GM12878 (cell line): ENCODE measurements at regions not wholly inside any gene's neighbourhood (a gene's known extent, or its start where the extent isn't known, plus 50 kb on each side); places are given as distances from the start of the nearest gene placed in this dataset.
"Not testable (repeated sequence)": the region's sequence is repeated elsewhere in the genome, so short reads cannot be mapped to it uniquely, and the experiment has no call there.

Source experiments
- ATAC-seq: fragments of 200-7000 bp; cut with Tn5 transposase; 3 replicates; pipeline ENCODE4 v1.9.1; 2020; ENCODE audit warnings: mild to moderate bottlenecking, moderate library complexity
- BruUV-seq: library from RNA; stranded (reverse); fragments of 400-500 nt; replicated peaks from 2 replicates; lab custom pipeline; 2021; lab: Mats Ljungman, UMichigan
- CTCF ChIA-PET: fragments of 300-600 bp; sonication (Branson Sonifier 250); formaldehyde crosslinking; extraction: SDS; loops from one replicate; lab custom pipeline; 2021; ENCODE audit warnings: inconsistent platforms; lab: Yijun Ruan, JAX
- POLR2A ChIA-PET: fragments of 350-600 bp; formaldehyde crosslinking; extraction: SDS; loops from one replicate; lab custom pipeline; 2021; ENCODE audit warnings: inconsistent platforms; lab: Charles Lee
- RAD21 ChIA-PET: fragments of 300-600 bp; sonication (Branson Sonifier 250); formaldehyde crosslinking; loops from one replicate; lab custom pipeline; 2023; ENCODE audit warnings: antibody characterized with exemption; ENCODE audit not compliant: unreplicated experiment; lab: Charles Lee
- SMC1A ChIA-PET: fragments of 300-600 bp; sonication (Branson Sonifier 250); formaldehyde crosslinking; loops from one replicate; lab custom pipeline; 2023; ENCODE audit not compliant: unreplicated experiment, uncharacterized antibody; lab: Charles Lee
- DNase-seq: peaks from one replicate; pipeline ENCODE4 v3.0.0-alpha.2; 2011; ENCODE audit warnings: low read depth, low spot score
- FAIRE-seq: peaks from 3 replicates; lab custom pipeline; 2011; peaks lifted over from hg19 to GRCh38; lab: Jason Lieb, UNC
- H2AFZ ChIP-seq: 2 replicates; pipeline ENCODE4 v1.6.0; 2011; ENCODE audit warnings: low read depth, low read length, control low read depth; ENCODE audit not compliant: control insufficient read depth
- H3K27ac ChIP-seq: 2 replicates; pipeline ENCODE4 v1.5.1; 2011; ENCODE audit warnings: control low read depth; ENCODE audit not compliant: control insufficient read depth, insufficient read depth
- H3K27me3 ChIP-seq, 2 experiments: replicated peaks in 1 of 2; 2 replicates each; pipeline versions ENCODE4 v1.6.0 to v1.6.1; 2011; ENCODE audit warnings: low read length in 1 of 2; ENCODE audit not compliant: control insufficient read depth in 2 of 2, insufficient read depth in 2 of 2
- H3K36me3 ChIP-seq, 2 experiments: 2 replicates each; pipeline ENCODE4 v1.5.1; 2011; ENCODE audit warnings: low read length in 1 of 2; ENCODE audit not compliant: control insufficient read depth in 2 of 2, insufficient read depth in 2 of 2
- H3K4me1 ChIP-seq: 2 replicates; pipeline ENCODE4 v1.6.1; 2011; ENCODE audit warnings: mild to moderate bottlenecking, low read length, moderate library complexity, mixed read lengths; ENCODE audit not compliant: control insufficient read depth, insufficient read depth
- H3K4me2 ChIP-seq: 2 replicates; pipeline ENCODE4 v1.6.0; 2011; ENCODE audit warnings: control low read depth; ENCODE audit not compliant: control insufficient read depth, insufficient read depth
- H3K4me3 ChIP-seq: fragments of 200-600 bp; sonication (generic); 2 replicates; pipeline ENCODE4 v1.5.1; 2016
- H3K79me2 ChIP-seq: 2 replicates; pipeline ENCODE4 v1.6.0; 2011; ENCODE audit warnings: low read length; ENCODE audit not compliant: control insufficient read depth, insufficient read depth
- H3K9ac ChIP-seq: 2 replicates; pipeline ENCODE4 v1.8.0; 2011; ENCODE audit warnings: low read length, control low read depth, mixed read lengths; ENCODE audit not compliant: control insufficient read depth, insufficient read depth
- H3K9me3 ChIP-seq: replicated peaks from 3 replicates; pipeline ENCODE4 v1.5.1; 2011; ENCODE audit warnings: mild to moderate bottlenecking, low read length; ENCODE audit not compliant: control insufficient read depth, insufficient read depth
- H4K20me1 ChIP-seq: 2 replicates; pipeline ENCODE4 v1.6.0; 2011; ENCODE audit not compliant: control insufficient read depth, insufficient read depth
- IRF5 ChIP-seq: fragments of 450-650 bp; IDR thresholded peaks from 2 replicates; pipeline ENCODE4 v1.6.1; 2017; ENCODE audit warnings: borderline replicate concordance
- NKRF ChIP-seq: fragments of 450-650 bp; conservative IDR thresholded peaks from 2 replicates; pipeline ENCODE4 v1.6.1; 2017; ENCODE audit warnings: mild to moderate bottlenecking, moderate library complexity
- ZBTB40 ChIP-seq: fragments of 450-650 bp; IDR thresholded peaks from 2 replicates; pipeline ENCODE4 v1.6.1; 2016; ENCODE audit warnings: mild to moderate bottlenecking, moderate library complexity, borderline replicate concordance
- WGBS: methylation state at CpG from one replicate; pipeline ENCODE4 v1.1.6; 2016; ENCODE audit warnings: low lambda C conversion rate; ENCODE audit not compliant: insufficient replicate concordance, insufficient coverage; ENCODE audit errors: missing lambda C conversion rate; 5-methylcytosine and 5-hydroxymethylcytosine counted together
- in situ Hi-C: fragments of 300-500 bp; cut with MboI; formaldehyde crosslinking; loops from 9 replicates; pipeline ENCODE4 v1.14.3; 2018; ENCODE audit warnings: mixed read lengths
- intact Hi-C: fragments of 100-400 bp; cut with micrococcal nuclease; formaldehyde crosslinking; loops from one replicate; pipeline ENCODE4 v1.14.2; 2022; ENCODE audit not compliant: unreplicated experiment

DNA sequence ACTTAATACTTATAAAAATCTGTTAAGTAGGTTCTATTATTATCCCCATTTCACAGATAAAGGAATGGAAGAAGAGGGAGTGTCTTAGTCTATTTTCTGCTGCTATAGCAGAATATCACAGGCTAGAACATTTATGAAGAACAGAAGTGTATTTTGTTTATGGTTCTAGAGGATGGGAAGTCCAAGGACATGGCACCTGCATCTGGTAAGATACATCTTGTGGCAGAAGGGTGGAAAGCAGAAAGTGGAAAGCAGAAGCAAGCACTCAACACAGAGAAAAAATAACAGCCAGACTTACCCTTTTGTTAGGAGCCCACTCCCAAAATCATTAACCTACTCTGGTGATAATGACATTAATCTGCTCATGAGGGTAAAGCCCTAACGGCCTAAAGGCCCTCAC, 422.4 kb downstream of the NPIPA8 start (continued):
- TF ChIP-seq IRF5 (no peak), NKRF (no peak), ZBTB40 (no peak)

DNA sequence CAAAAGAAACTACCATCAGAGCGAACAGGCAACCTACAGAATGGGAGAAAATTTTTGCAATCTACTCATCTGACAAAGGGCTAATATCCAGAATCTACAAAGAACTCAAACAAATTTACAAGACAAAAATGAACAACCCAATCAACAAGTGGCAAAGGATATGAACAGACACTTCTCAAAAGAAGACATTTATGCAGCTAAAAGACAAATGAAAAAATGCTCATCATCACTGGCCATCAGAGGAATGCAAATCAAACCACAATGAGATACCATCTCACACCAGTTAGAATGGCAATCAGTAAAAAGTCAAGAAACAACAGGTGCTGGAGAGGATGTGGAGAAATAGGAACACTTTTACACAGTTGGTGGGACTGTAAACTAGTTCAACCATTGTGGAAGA, 425.0 kb downstream of the NPIPA8 start:
- POLR2A ChIA-PET, SMC1A ChIA-PET, RAD21 ChIA-PET, H3K27me3 ChIP-seq, H3K9me3 ChIP-seq, H3K36me3 ChIP-seq, DNase-seq, H4K20me1 ChIP-seq, ATAC-seq, H3K27ac ChIP-seq, H3K9ac ChIP-seq, H3K4me3 ChIP-seq, H3K79me2 ChIP-seq, H3K4me1 ChIP-seq, FAIRE-seq, H3K4me2 ChIP-seq, H2AFZ ChIP-seq, intact Hi-C loops, BruUV-seq: not testable (repeated sequence)
- CTCF ChIA-PET = interaction anchor here (0.7 kb wide), 1 partner anchor 334 kb away, joined by 4 read pairs; no protein-coding TSS in a partner anchor
- in situ Hi-C loops = loop anchor here (25.0 kb wide), 1 partner anchor 226 kb away; no protein-coding TSS in a partner anchor
- WGBS = no CpG with 5 or more reads among the region's 1 CpG

DNA sequence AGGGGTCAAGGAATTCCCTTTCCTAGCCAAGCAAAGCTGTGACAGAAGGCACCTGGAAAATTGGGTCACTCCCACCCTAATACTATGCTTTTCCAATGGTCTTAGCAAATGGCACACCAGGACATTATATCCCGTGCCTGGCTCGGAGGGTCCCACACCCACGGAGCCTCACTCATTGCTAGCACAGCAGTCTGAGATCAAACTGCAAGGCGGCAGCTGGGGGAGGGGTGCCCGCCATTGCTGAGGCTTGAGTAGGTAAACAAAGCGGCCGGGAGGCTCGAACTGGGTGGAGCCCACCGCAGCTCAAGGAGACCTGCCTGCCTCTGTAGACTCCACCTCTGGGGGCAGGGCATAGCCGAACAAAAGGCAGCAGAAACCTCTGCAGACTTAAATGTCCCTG, 429.9 kb downstream of the NPIPA8 start:
- H4K20me1 ChIP-seq, CTCF ChIA-PET, H3K4me2 ChIP-seq, FAIRE-seq, DNase-seq, H3K9me3 ChIP-seq, RAD21 ChIA-PET, BruUV-seq, H3K27ac ChIP-seq, H2AFZ ChIP-seq, SMC1A ChIA-PET, ATAC-seq, POLR2A ChIA-PET, H3K9ac ChIP-seq, H3K36me3 ChIP-seq, H3K4me1 ChIP-seq, H3K4me3 ChIP-seq, intact Hi-C loops, H3K27me3 ChIP-seq, H3K79me2 ChIP-seq: not testable (repeated sequence)
- in situ Hi-C loops = loop anchor here (25.0 kb wide), 1 partner anchor 231 kb away; no protein-coding TSS in a partner anchor
- WGBS = 44% methylated on average over 8 of the region's 10 CpGs
